ENCODE measurements at regions not wholly inside any gene's neighbourhood (a gene's known extent, or its start where the extent isn't known, plus 50 kb on each side); places are given as distances from the start of the nearest gene placed in this dataset.

GRCh38 chr10:22477334-22478287 lies 132.3 kb downstream of the SPAG6 start:
- TF ChIP-seq CTCF (IDR thresholded peaks at IDR 0.05) (no peak), POLR2A (IDR thresholded peaks at IDR 0.05) (no peak), EP300 (IDR thresholded peaks at IDR 0.05) (no peak)
